D721Med (cell line): ENCODE measurements at regions not wholly inside any gene's neighbourhood (a gene's known extent, or its start where the extent isn't known, plus 50 kb on each side); places are given as distances from the start of the nearest gene placed in this dataset.
A peak's percentile ranks its signal among the peaks of the same experiment; 100 is the strongest.

Experiments used
- DNase-seq: peaks from one replicate; pipeline ENCODE4 v3.0.0; 2011; ENCODE audit warnings: low spot score; ENCODE audit not compliant: insufficient read length
- FAIRE-seq: peaks from 2 replicates; lab custom pipeline; 2011; peaks lifted over from hg19 to GRCh38; lab: Jason Lieb, UNC
- CTCF ChIP-seq: IDR thresholded peaks from 2 replicates; pipeline ENCODE4 v1.5.1; 2012; ENCODE audit warnings: mild to moderate bottlenecking, control low read depth; ENCODE audit not compliant: insufficient read depth; ENCODE audit errors: missing control alignments

- no peak for FAIRE-seq
- DNase-seq = no peak
- TF ChIP-seq CTCF = no peak
Observed at GRCh38 chr1:200307755-200308066, 102.1 kb downstream of the ZNF281 start.

- peak; percentile 39 for DNase-seq
Observed at GRCh38 chr1:200306944-200307754, 102.7 kb downstream of the ZNF281 start.

GRCh38 chr1:200305806-200306205, 104.0 kb downstream of the ZNF281 start:
- no peak for DNase-seq
- FAIRE-seq = no peak
- TF ChIP-seq CTCF = no peak

More at GRCh38 chr1:200306944-200307754, 102.7 kb downstream of the ZNF281 start:
- FAIRE-seq = no peak
- peak; percentile 89 for TF ChIP-seq CTCF

- FAIRE-seq (no peak), DNase-seq (no peak)
- TF ChIP-seq CTCF = no peak
Observed at GRCh38 chr1:200304171-200304570, 105.7 kb downstream of the ZNF281 start.

- no peak for TF ChIP-seq CTCF
- FAIRE-seq = no peak
- no peak for DNase-seq
Observed at GRCh38 chr1:200302921-200303290, 106.9 kb downstream of the ZNF281 start.

GRCh38 chr1:200302192-200302920, 107.5 kb downstream of the ZNF281 start:
- FAIRE-seq (no peak), DNase-seq (no peak)
- TF ChIP-seq CTCF = no peak

GRCh38 chr1:200301152-200301551, 108.7 kb downstream of the ZNF281 start:
- DNase-seq (no peak), FAIRE-seq (no peak)
- no peak for TF ChIP-seq CTCF
